GM20000 (cell line): ENCODE measurements at regions not wholly inside any gene's neighbourhood (a gene's known extent, or its start where the extent isn't known, plus 50 kb on each side); places are given as distances from the start of the nearest gene placed in this dataset.

Experiments used
- DNase-seq: peaks from one replicate; pipeline ENCODE4 v3.0.0; 2012; ENCODE audit warnings: low spot score
- TF ChIP-seq, protein P1 (sequence below): IDR thresholded peaks from 2 replicates; pipeline ENCODE4 v1.5.1; 2012; ENCODE audit warnings: mild to moderate bottlenecking, control low read depth; ENCODE audit errors: extremely low read depth, missing control alignments

GRCh38 chr4:155506745-155507144, 130.0 kb upstream of the MAP9 start:
- DNase-seq = no peak

DNA sequence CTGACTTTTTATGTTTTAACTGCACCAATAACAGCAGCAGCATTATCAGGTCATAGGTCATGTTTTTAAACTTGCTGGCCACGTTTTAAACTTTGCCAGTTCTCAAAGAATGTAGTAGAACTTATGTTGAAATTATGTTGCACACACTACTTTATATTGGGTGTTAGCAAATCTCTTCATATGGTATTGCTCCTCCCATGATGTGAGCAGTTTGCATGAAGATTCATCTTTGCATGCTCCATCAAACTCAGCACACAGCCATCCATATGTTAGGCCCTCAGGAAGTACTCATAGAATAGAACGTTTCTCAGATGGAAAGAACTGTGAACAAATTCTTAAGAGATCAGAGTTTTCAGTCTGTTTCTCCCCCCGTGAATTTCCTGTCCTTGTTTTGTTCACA, 128.6 kb upstream of the MAP9 start:
- no peak for DNase-seq
- TF ChIP-seq, protein P1, sequence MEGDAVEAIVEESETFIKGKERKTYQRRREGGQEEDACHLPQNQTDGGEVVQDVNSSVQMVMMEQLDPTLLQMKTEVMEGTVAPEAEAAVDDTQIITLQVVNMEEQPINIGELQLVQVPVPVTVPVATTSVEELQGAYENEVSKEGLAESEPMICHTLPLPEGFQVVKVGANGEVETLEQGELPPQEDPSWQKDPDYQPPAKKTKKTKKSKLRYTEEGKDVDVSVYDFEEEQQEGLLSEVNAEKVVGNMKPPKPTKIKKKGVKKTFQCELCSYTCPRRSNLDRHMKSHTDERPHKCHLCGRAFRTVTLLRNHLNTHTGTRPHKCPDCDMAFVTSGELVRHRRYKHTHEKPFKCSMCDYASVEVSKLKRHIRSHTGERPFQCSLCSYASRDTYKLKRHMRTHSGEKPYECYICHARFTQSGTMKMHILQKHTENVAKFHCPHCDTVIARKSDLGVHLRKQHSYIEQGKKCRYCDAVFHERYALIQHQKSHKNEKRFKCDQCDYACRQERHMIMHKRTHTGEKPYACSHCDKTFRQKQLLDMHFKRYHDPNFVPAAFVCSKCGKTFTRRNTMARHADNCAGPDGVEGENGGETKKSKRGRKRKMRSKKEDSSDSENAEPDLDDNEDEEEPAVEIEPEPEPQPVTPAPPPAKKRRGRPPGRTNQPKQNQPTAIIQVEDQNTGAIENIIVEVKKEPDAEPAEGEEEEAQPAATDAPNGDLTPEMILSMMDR = no peak

More at GRCh38 chr4:155506745-155507144, 130.0 kb upstream of the MAP9 start:
- TF ChIP-seq, protein P1 = no peak

DNA sequence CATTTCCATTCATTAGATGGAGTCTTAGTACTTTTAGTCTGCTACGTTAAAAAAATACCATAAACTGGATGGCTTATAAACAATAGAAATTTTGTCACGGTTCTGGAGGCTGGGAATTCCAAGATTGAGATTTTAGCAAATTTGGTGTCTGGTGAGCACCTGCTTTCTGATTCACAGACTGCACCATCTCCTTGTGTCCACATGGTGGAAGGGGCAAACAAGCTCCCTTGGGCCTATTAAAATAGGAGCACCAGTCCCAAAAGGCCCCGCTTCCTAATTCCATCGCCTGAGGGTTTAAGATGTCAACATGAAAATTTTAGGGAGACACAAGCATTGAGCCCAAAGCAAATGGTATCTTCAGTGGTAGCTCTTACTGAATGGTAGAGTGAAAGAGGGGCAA, 120.5 kb upstream of the MAP9 start:
- no peak for DNase-seq
- TF ChIP-seq, protein P1 = no peak

GRCh38 chr4:155496294-155496626, 119.5 kb upstream of the MAP9 start:
- TF ChIP-seq, protein P1 = no peak
- DNase-seq = no peak

- TF ChIP-seq, protein P1 = no peak
- no peak for DNase-seq
These were observed 119.0 kb upstream of the MAP9 start for GRCh38 chr4:155495572-155496293.

DNA sequence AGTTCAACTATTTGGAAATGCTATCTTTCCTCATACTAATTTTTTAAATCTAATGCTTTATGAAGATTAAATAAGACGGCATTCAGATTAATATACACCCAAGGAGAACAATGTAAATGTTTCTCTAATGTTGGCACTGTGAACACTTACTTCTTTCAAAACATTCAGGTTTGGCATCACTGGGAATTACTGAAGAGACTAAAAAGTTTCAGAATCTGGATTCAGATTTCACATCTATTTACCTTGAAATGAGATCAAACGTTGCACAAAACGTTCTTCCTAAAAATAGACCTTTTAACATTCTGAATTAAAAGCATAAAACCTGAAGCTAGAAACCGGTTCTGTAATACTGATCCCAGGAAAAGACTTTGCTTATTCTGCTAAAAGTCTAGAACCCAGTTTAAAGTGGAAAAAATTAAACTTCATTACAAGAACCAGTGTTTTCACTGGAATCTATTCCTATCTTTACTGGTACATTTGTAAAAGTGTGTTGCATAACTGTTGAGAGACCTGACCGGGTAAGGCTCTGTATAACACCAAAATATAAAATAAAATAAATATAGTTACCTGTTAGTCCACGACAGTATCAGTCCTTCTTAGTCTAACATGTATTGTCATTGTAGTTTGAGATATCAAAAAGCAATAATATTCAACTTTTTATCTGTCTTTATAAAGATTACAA, 117.4 kb upstream of the MAP9 start:
- no peak for DNase-seq
- TF ChIP-seq, protein P1 = no peak

DNA sequence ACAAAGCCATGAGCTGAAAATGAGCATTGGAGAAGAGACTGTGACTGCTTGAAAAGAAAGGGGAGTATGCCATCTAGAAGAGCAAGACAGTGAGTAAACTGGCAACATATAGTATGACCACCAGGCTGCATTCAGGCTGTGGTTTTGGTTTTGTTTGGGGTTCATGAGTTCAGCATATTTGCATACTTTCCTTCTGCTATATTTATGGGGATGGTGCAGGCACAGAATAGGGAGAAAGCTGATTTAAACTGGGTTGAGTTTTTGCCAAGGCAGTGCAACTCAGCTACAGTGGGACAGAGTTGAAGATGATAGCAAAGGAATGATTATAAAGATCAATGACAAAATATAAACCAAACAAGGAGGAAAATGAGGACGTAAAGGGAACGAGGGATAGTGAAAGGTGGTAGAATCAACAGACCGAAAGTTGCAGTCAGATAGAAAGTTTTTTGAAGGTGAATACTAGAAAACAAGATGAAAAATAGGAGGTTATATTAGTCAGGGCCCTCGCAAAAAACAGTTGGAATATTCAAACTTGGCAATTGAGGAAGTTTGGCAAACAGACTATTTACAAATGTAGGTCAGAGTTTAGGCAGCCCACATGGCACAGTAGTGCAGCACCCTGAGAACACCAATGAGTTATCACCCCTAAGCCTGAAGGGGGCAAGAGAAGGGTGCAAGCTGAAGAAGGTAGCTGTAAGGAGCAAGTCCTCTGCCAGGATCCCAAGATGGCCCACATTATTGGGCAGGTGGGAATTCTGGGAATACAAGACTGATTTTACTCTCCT, 114.8 kb upstream of the MAP9 start:
- peak; percentile 51 for DNase-seq
- TF ChIP-seq, protein P1 = no peak
